GM21619 (cell line): ENCODE measurements at regions not wholly inside any gene's neighbourhood (a gene's known extent, or its start where the extent isn't known, plus 50 kb on each side); places are given as distances from the start of the nearest gene placed in this dataset.
A peak's percentile ranks its signal among the peaks of the same experiment; 100 is the strongest.

Experiments used
- ATAC-seq: cut with Tn5 transposase; IDR thresholded peaks from one replicate; pipeline ENCODE4 v1.9.1; 2021; ENCODE audit not compliant: unreplicated experiment

DNA sequence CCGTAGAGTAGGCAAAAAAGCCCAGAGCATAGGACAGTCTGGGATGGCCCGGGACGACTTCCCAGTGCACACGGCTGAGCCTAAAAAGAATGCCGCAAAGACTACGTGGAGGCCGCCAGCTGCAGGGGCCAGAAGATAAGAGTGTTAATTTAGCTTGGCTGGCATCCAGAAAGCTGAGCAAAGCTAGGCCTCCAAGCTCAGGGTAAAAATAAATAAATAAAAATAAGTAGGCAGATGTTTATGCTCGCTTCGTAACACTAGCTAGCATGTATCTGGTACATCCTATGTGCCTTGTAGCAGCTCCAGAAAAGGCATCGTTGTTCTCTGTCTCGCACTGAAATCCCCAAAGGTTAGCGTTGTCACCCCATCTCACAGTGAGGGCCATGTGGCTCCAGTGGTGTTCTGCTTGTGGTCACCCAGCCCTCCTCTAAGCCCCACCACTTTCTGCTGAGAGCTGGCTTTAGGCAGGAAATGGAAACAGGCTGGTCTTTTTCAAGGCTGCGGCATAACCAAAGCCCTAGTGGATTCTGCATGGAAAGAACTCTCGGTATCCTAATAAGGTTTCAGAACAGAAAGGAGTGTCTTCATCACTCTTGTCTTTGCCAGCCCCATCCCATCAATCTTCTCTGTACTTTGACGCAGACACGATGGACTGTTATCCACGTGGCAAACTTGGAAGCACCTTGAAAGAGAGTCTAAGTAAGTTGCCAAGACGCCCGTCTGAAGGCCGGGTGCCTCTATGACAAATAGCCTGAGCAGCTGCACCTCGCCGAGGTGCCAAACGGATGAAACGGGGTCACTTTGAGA, 58.1 kb upstream of the MEF2A start:
- peak; percentile 16 for ATAC-seq

DNA sequence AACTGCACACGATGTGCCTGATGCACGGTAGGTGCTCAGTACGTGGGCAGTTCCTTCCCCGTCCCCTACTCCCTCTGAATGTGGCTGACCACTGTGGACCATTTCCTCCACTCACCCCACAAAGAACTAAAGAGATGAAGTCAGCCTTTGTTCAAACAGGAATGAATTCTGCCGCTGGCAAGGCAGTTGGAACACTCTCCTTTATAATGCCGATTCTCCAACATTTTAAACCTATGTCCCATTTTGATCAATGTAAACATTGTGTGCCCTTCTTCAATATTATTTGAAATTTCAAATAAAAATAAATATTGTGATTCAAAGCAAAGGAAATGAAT, 57.5 kb upstream of the MEF2A start:
- no peak for ATAC-seq

DNA sequence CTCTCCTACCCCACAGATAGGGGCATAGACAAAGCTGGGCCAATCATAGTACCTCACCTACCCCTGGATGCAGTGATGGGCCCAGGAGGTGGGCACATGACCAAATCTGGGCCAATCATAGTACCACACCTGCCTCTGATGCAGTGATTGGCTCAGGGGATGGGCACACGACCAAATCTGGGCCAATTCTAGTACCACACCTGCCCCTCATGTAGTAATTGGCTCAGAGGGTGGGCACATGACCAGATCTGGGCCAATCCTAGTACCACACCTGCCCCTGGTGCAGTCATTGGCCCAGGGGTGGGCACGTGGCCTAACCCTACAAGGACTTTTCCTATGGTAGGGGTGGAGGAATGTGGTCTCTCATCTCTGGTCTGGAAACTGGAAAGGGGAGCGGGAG, 56.9 kb upstream of the MEF2A start:
- no peak for ATAC-seq

DNA sequence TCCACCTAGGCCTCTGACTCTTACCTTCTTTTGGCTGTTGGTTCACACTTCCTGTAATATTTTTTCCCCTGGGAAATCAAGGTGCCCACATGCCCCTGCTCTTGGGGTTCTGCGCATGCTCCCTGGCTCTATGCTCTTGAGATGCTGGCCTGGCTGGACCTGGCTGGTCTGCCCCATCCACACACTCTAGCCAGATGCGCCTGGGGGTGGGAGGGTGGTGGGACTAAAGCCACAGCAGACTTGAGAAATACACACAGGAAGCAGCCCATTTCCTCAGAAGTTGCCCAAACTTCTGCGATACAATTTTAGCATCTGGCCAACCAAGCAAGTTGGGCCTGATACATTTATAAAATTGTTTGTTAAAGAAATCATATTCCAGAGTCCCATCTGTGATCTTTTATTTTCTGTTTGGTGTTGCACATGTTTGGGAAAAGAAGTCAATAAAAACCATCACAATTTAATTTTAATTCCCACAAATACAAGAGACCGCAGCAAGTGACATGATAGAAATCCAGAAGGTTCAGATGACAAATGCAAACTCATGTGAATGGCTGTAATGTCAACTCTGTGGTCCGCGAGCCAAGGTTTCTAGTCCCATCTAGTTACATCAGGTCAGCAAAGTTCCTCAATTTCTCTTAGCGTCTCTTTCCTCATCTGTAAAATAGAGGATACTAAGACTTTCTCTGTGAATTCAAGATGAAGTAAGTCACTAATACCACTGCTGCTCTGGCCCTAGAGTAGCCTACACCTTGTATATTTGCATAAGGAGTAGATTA, 55.9 kb upstream of the MEF2A start:
- no peak for ATAC-seq

DNA sequence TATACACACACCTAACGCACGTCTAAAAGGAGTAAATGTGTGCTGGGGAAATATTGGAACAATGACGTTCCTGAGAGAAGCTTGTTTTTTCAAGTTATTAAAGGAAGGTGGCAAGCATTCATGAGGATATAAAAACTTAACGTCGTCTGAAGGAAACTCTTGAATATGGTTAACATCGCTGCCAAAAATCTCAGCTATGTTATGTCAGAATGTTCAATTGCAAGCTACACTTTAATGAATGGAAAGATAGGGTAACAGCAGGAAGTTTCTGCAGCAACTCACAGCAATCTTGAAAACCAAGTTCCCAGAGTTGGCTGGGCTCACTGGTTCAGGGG, 54.3 kb upstream of the MEF2A start:
- ATAC-seq, result no peak

DNA sequence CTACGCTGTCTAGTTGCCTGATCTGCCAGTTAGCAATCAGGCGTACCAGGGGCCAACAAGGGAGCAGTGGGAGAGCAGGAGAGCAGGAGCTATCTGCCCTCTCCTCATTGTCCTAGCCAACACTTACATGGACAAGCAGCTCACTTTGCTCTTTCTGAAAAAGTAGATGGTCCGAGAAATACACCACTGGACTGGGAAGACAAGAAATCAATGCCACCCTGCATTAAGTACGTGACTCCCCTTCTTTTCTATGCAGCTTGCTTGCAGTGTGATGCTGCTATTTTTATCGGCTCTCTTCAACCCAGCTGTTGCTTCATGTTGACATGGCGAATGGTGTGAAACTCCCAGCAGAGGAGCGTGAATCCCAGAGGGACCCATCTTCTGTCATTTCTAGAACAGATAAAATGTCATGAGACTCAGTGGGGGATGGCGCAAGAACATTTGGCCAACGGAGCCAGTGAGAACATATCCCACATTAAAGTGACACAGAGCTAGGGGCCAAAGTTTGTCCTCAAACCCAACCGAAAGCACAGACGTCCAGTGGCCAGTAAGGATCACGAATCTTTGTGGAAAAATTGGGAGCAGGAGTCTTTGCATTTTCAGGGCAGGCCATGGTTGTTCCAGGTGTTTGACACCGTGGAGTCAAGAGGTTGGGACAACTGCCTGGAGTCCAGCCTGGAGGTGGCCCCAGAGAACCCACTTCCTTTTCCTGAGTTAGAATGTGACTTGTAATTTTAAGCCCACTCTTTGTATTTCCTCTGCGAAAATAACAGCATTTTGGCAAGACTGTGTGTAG, 53.7 kb upstream of the MEF2A start:
- ATAC-seq, result peak; percentile 73

DNA sequence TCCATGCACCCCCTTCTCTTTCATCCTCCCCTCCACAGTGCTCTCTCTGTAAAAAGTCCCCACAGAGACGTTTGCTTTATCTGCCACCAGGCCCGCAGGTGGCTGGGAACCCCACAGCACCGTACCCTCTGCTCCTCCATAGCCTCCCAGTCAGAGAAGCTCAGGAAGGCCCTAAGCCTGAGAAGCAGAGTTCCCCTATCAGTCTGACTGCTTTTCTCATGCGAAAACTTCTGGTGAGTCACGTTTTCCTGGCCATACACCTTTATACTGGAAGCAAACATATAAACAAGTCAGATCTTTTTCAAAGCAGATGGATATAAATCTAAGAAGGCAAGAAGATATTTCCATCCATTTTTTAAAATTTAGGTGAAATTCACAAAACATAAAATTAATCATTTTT, 51.5 kb upstream of the MEF2A start:
- ATAC-seq, result no peak
